Activated T-cell treated with anti-CD3 and anti-CD28 coated beads for 24 hours (primary cell): ENCODE measurements at regions not wholly inside any gene's neighbourhood (a gene's known extent, or its start where the extent isn't known, plus 50 kb on each side); places are given as distances from the start of the nearest gene placed in this dataset.

Experiments used
- DNase-seq: peaks from one replicate; pipeline ENCODE4 v3.0.0-alpha.2; 2020; ENCODE audit warnings: low read depth

GRCh38 chr10:42972946-42973345 lies 103.9 kb upstream of the RET start:
- no peak for DNase-seq

- no peak for DNase-seq
Observed at GRCh38 chr10:42973411-42973810, 103.5 kb upstream of the RET start.

GRCh38 chr10:42973870-42974692 lies 102.8 kb upstream of the RET start:
- DNase-seq, result no peak

GRCh38 chr10:42974693-42975002 lies 102.2 kb upstream of the RET start:
- DNase-seq, result no peak

GRCh38 chr10:42975005-42975493 lies 101.8 kb upstream of the RET start:
- DNase-seq, result no peak

GRCh38 chr10:42975558-42976340 lies 101.1 kb upstream of the RET start:
- DNase-seq, result no peak

GRCh38 chr10:42976351-42977031 lies 100.4 kb upstream of the RET start:
- no peak for DNase-seq

GRCh38 chr10:42977032-42977416 lies 99.8 kb upstream of the RET start:
- DNase-seq, result no peak

GRCh38 chr10:42979181-42979580 lies 97.7 kb upstream of the RET start:
- DNase-seq, result no peak

GRCh38 chr10:42979721-42980467 lies 97.0 kb upstream of the RET start:
- no peak for DNase-seq

- no peak for DNase-seq
Observed at GRCh38 chr10:42980553-42981357, 96.1 kb upstream of the RET start.

GRCh38 chr10:42981358-42982236 lies 95.3 kb upstream of the RET start:
- no peak for DNase-seq

- DNase-seq, result no peak
Observed at GRCh38 chr10:42982891-42983506, 93.9 kb upstream of the RET start.

- no peak for DNase-seq
Observed at GRCh38 chr10:42983591-42983990, 93.3 kb upstream of the RET start.

- DNase-seq, result no peak
Observed at GRCh38 chr10:42984035-42984610, 92.7 kb upstream of the RET start.

GRCh38 chr10:42984761-42985325 lies 92.0 kb upstream of the RET start:
- no peak for DNase-seq

GRCh38 chr10:42985436-42986316 lies 91.2 kb upstream of the RET start:
- no peak for DNase-seq

GRCh38 chr10:42986633-42987032 lies 90.2 kb upstream of the RET start:
- DNase-seq, result no peak
